HCT116 (cell line): ENCODE measurements at regions not wholly inside any gene's neighbourhood (a gene's known extent, or its start where the extent isn't known, plus 50 kb on each side); places are given as distances from the start of the nearest gene placed in this dataset.

Experiments used
- ATAC-seq: fragments of 200-7000 bp; cut with Tn5 transposase; 2 replicates; pipeline ENCODE4 v1.9.1; 2020; ENCODE audit warnings: mild to moderate bottlenecking, moderate library complexity
- BruUV-seq: library from RNA; stranded (reverse); fragments of 400-500 nt; replicated peaks from 2 replicates; lab custom pipeline; 2021; lab: Mats Ljungman, UMichigan
- CTCF ChIA-PET: fragments of 300-600 bp; sonication (Branson Sonifier 250); formaldehyde crosslinking; loops from one replicate; lab custom pipeline; 2021; ENCODE audit warnings: antibody characterized with exemption; lab: Charles Lee
- POLR2A ChIA-PET: fragments of 300-600, 350-600 bp; sonication (Branson Sonifier 250); formaldehyde crosslinking; loops from one replicate; lab custom pipeline; 2021; ENCODE audit warnings: antibody characterized with exemption; lab: Charles Lee
- RAD21 ChIA-PET, 2 experiments: fragments of 300-600 bp; sonication (Branson Sonifier 250); formaldehyde crosslinking; loops; one replicate each; lab custom pipeline; 2023; ENCODE audit warnings: low total read pairs in 2 of 2; ENCODE audit not compliant: uncharacterized antibody in 2 of 2, unreplicated experiment in 2 of 2, low non-redundant PET in 1 of 2; lab: Charles Lee
- DNase-seq: peaks from one replicate; pipeline ENCODE4 v3.0.0-alpha.2; 2010; ENCODE audit warnings: low read depth, low spot score
- H2AFZ ChIP-seq: fragments of 200-600 bp; shearing (Covaris generic), sonication (generic); 2 replicates; pipeline ENCODE4 v1.6.1; 2017; ENCODE audit warnings: low read depth, mixed run types, mixed read lengths, antibody characterized with exemption, low read length; ENCODE audit not compliant: poor library complexity, severe bottlenecking
- H3K27ac ChIP-seq: 2 replicates; pipeline ENCODE4 v1.5.1; 2012; ENCODE audit warnings: low read depth, low read length
- H3K27me3 ChIP-seq: fragments of 200-600 bp; sonication (generic); 2 replicates; pipeline ENCODE4 v1.6.1; 2016; ENCODE audit warnings: mixed run types, low read length, mixed read lengths; ENCODE audit not compliant: insufficient read depth
- H3K36me3 ChIP-seq, 2 experiments: fragments of 200-500 bp in 1 of 2; fragments of 200-600 bp in 1 of 2; sonication (Bioruptor generic) in 1 of 2; sonication (generic) in 1 of 2; 2 replicates each; pipeline versions ENCODE4 v1.5.1 to v1.6.1; 2014 to 2016; ENCODE audit warnings: low read length in 2 of 2, inconsistent platforms in 1 of 2, mixed read lengths in 1 of 2, mixed run types in 1 of 2; ENCODE audit not compliant: insufficient read depth in 2 of 2, control insufficient read depth in 1 of 2
- H3K4me1 ChIP-seq, 2 experiments: fragments of 200-600 bp in 1 of 2; sonication (generic) in 1 of 2; 2 replicates each; pipeline versions ENCODE4 v1.5.1 to v1.6.1; 2012 to 2017; ENCODE audit warnings: low read length in 2 of 2, inconsistent platforms in 1 of 2, mild to moderate bottlenecking in 1 of 2, mixed read lengths in 1 of 2, mixed run types in 1 of 2, moderate library complexity in 1 of 2; ENCODE audit not compliant: insufficient read depth in 2 of 2, control insufficient read depth in 1 of 2
- H3K4me2 ChIP-seq: fragments of 200-600 bp; sonication (generic); 2 replicates; pipeline ENCODE4 v1.6.1; 2017; ENCODE audit warnings: mixed run types, low read length, mixed read lengths
- H3K4me3 ChIP-seq, 2 experiments: fragments of 200-600 bp in 1 of 2; sonication (generic) in 1 of 2; replicated peaks in 1 of 2; 2 replicates each; pipeline ENCODE4 v1.5.1; 2011 to 2016; ENCODE audit warnings: low read length in 2 of 2, control low read depth in 1 of 2, low read depth in 1 of 2, mild to moderate bottlenecking in 1 of 2, mixed read lengths in 1 of 2, mixed run types in 1 of 2
- H3K79me2 ChIP-seq: fragments of 200-600 bp; sonication (generic); 2 replicates; pipeline ENCODE4 v1.6.1; 2017; ENCODE audit warnings: mild to moderate bottlenecking, mixed run types, low read length, moderate library complexity, mixed read lengths; ENCODE audit not compliant: insufficient read depth
- H3K9ac ChIP-seq: fragments of 200-600 bp; sonication (generic); 2 replicates; pipeline ENCODE4 v1.6.1; 2016; ENCODE audit warnings: low read length, mixed read lengths
- H3K9me2 ChIP-seq: fragments of 200-600 bp; sonication (generic), shearing (Covaris generic); 2 replicates; pipeline ENCODE4 v1.6.1; 2017; ENCODE audit warnings: mixed run types, mild to moderate bottlenecking, moderate library complexity; ENCODE audit not compliant: insufficient read depth
- H3K9me3 ChIP-seq, 2 experiments: fragments of 200-500 bp in 1 of 2; fragments of 200-600 bp in 1 of 2; sonication (Bioruptor generic) in 1 of 2; sonication (generic) in 1 of 2; 2 replicates each; pipeline ENCODE4 v1.6.1; 2014 to 2017; ENCODE audit warnings: low read length in 2 of 2, mixed read lengths in 2 of 2, inconsistent platforms in 1 of 2, low read depth in 1 of 2, mild to moderate bottlenecking in 1 of 2, mixed run types in 1 of 2, moderate library complexity in 1 of 2; ENCODE audit not compliant: control insufficient read depth in 1 of 2, insufficient read depth in 1 of 2
- H4K20me1 ChIP-seq: fragments of 200-600 bp; sonication (generic), shearing (Covaris generic); 2 replicates; pipeline ENCODE4 v1.6.1; 2017; ENCODE audit warnings: mixed run types, mild to moderate bottlenecking, moderate library complexity; ENCODE audit not compliant: insufficient read depth
- FOSL1 ChIP-seq: IDR thresholded peaks from 2 replicates; pipeline ENCODE4 v1.6.1; 2012; ENCODE audit warnings: low read depth
- POLR2AphosphoS5 ChIP-seq: IDR thresholded peaks from 2 replicates; pipeline ENCODE4 v1.6.1; 2011; ENCODE audit warnings: mild to moderate bottlenecking, low read depth, low read length, moderate library complexity
- TCF7L2 ChIP-seq: IDR thresholded peaks from 2 replicates; pipeline ENCODE4 v1.7.0; 2011; ENCODE audit warnings: borderline replicate concordance, inconsistent platforms; ENCODE audit not compliant: insufficient read depth, insufficient read length; ENCODE audit errors: extremely low read depth
- YY1 ChIP-seq: IDR thresholded peaks from 2 replicates; pipeline ENCODE4 v1.6.1; 2011; ENCODE audit warnings: low read length, low read depth, moderate library complexity, mild to moderate bottlenecking; ENCODE audit not compliant: insufficient replicate concordance; ENCODE audit errors: extremely low read depth
- ZBTB33 ChIP-seq: IDR thresholded peaks from 2 replicates; pipeline ENCODE4 v1.6.1; 2011; ENCODE audit warnings: mild to moderate bottlenecking, low read length, moderate library complexity; ENCODE audit not compliant: insufficient replicate concordance; ENCODE audit errors: extremely low read depth
- intact Hi-C: fragments of 100-400 bp; cut with micrococcal nuclease; formaldehyde crosslinking; loops from 2 replicates; pipeline ENCODE4 v1.10.0; 2022

GRCh38 chr14:97993508-97994019 is 1196.4 kb downstream of the VRK1 start (continued):
- no peak for TF ChIP-seq TCF7L2

GRCh38 chr14:97994020-97994531 is 1196.9 kb downstream of the VRK1 start:
- Histone ChIP-seq H3K79me2 (no peaks in the 10 kb centered on the region), H4K20me1 (no peaks in the 10 kb centered on the region), H3K4me2 (no peak overlapping the region), H3K9me3 (no peaks in the 10 kb centered on the region; a peak in 1 of 4 replicates), H2AFZ (no peak overlapping the region), H3K9me2 (no peaks in the 10 kb centered on the region), H3K4me3 (no peak overlapping the region), H3K4me1 (no peaks in the 10 kb centered on the region), H3K27ac (no peak overlapping the region), H3K27me3 (no peaks in the 10 kb centered on the region), H3K9ac (no peak overlapping the region), H3K36me3 (no peaks in the 10 kb centered on the region)
- POLR2A ChIA-PET: no interaction called here
- intact Hi-C loops: no loop called here
- DNase-seq (no peak), ATAC-seq (no peak)
- CTCF ChIA-PET: no interaction called here
- RAD21 ChIA-PET: no interaction called here
- no TSS peak for BruUV-seq
- no peak for TF ChIP-seq POLR2AphosphoS5
- TF ChIP-seq YY1: no peak
- no peak for TF ChIP-seq FOSL1
- no peak for TF ChIP-seq ZBTB33
